Ovary (tissue), 7 donors: ENCODE measurements at regions not wholly inside any gene's neighbourhood (a gene's known extent, or its start where the extent isn't known, plus 50 kb on each side); places are given as distances from the start of the nearest gene placed in this dataset.
"Not testable (repeated sequence)": the region's sequence is repeated elsewhere in the genome, so short reads cannot be mapped to it uniquely, and the experiment has no call there.

Experiments used
- DNase-seq, 5 donors: peaks; one replicate each; pipeline ENCODE4 v3.0.0-alpha.2; 2019 to 2020
- H3K27ac ChIP-seq, 2 donors: fragments of 200-600 bp; one replicate each; pipeline versions ENCODE4 v1.5.1 to v1.8.0; 2019 to 2022
- H3K27me3 ChIP-seq: fragments of 200-600 bp; one replicate; pipeline ENCODE4 v1.8.0; 2022
- H3K36me3 ChIP-seq: fragments of 200-600 bp; sonication (generic); one replicate; pipeline ENCODE4 v1.5.1; 2019
- H3K4me1 ChIP-seq: one replicate; pipeline ENCODE4 v1.8.1; 2013; ENCODE audit warnings: mild to moderate bottlenecking, moderate library complexity; ENCODE audit not compliant: insufficient read depth
- H3K4me3 ChIP-seq: fragments of 200-600 bp; sonication (generic); one replicate; pipeline ENCODE4 v1.5.1; 2017
- H3K9me3 ChIP-seq, 2 donors: fragments of 200-600 bp in 1 of 2; sonication (generic) in 1 of 2; one replicate each; pipeline versions ENCODE4 v1.5.1 to v1.8.1; 2013 to 2019; ENCODE audit warnings: mild to moderate bottlenecking in 1 of 2, moderate library complexity in 1 of 2
- CTCF ChIP-seq, 3 donors: fragments of 450-650 bp in 2 of 3; fragments of 200-600 bp in 1 of 3; IDR thresholded peaks; one replicate each; pipeline versions ENCODE4 v1.5.1 to v1.8.0; 2016 to 2022; ENCODE audit warnings: antibody characterized with exemption in 3 of 3, mild to moderate bottlenecking in 1 of 3
- EP300 ChIP-seq: sonication (generic); formaldehyde crosslinking; IDR thresholded peaks from one replicate; pipeline ENCODE4 v1.6.1; 2017; ENCODE audit warnings: antibody characterized with exemption
- POLR2A ChIP-seq: fragments of 450-650 bp; IDR thresholded peaks from one replicate; pipeline ENCODE4 v1.6.1; 2017; ENCODE audit warnings: antibody characterized with exemption, mild to moderate bottlenecking, moderate library complexity
- WGBS, 3 donors: extraction: QIAGEN DNeasy Blood & Tissue Kit in 1 of 3; methylation state at CpG; one replicate each; pipeline versions ENCODE4 v1.1.5 to v1.1.7; 2013 to 2017; 5-methylcytosine and 5-hydroxymethylcytosine counted together
- intact Hi-C, 4 donors: fragments of 100-400 bp; cut with DNase I; formaldehyde crosslinking; loops; one replicate each; pipeline versions ENCODE4 v1.11.0 to v1.15.1; 2022 to 2023
- donor health status: DM: no; HTN: no; CAD: no; lungs with moderate emphysema.
- donor health status: DM: no; HTN: no; CAD: no.
- donor health status: Bipolar disorder and iron deficiency.
- donor health status: DM: no; HTN: no; CAD: no.
- donor health status: DM: yes; HTN: yes; CAD: no.

GRCh38 chr13:18739310-18739709, 442.3 kb downstream of the TUBA3C start:
- H3K4me3 ChIP-seq, result no peak overlapping the region
- no peaks in the 10 kb centered on the region for H3K9me3 ChIP-seq
- H3K27me3 ChIP-seq, result no peaks in the 10 kb centered on the region
- intact Hi-C loops, result no loop called here
- no peak overlapping the region for H3K27ac ChIP-seq
- H3K4me1 ChIP-seq, result no peaks in the 10 kb centered on the region
- WGBS, 3 donors, result 72 to 79% (median 73%) methylated on average over 2 of the region's 2 CpGs
- DNase-seq, result no peak
- H3K36me3 ChIP-seq, result no peaks in the 10 kb centered on the region
- TF ChIP-seq POLR2A (no peak), CTCF (IDR thresholded peaks at IDR 0.05) (no peak)

GRCh38 chr13:18738086-18738485, 443.5 kb downstream of the TUBA3C start:
- intact Hi-C loops, H3K4me3 ChIP-seq, H3K9me3 ChIP-seq, H3K27me3 ChIP-seq, H3K27ac ChIP-seq, H3K36me3 ChIP-seq, DNase-seq, H3K4me1 ChIP-seq: not testable (repeated sequence)
- 55 to 71% (median 59%) methylated on average over 4 of the region's 4 CpGs for WGBS, 3 donors

- intact Hi-C loops, H3K36me3 ChIP-seq, DNase-seq, H3K27ac ChIP-seq, H3K27me3 ChIP-seq, H3K4me3 ChIP-seq, H3K9me3 ChIP-seq, H3K4me1 ChIP-seq: not testable (repeated sequence)
- 86 to 91% (median 88%) methylated on average over 17 of the region's 17 CpGs for WGBS, 3 donors
These were observed 454.5 kb downstream of the TUBA3C start for GRCh38 chr13:18727138-18727537.

GRCh38 chr13:18726524-18726923, 455.1 kb downstream of the TUBA3C start:
- H3K4me3 ChIP-seq, H3K36me3 ChIP-seq, H3K27me3 ChIP-seq, intact Hi-C loops, H3K27ac ChIP-seq, H3K9me3 ChIP-seq, H3K4me1 ChIP-seq, DNase-seq: not testable (repeated sequence)
- 83 to 90% (median 85%) methylated on average over 17 of the region's 17 CpGs for WGBS, 3 donors

- H3K27ac ChIP-seq, H3K4me1 ChIP-seq, H3K4me3 ChIP-seq, H3K27me3 ChIP-seq, DNase-seq, intact Hi-C loops, H3K9me3 ChIP-seq, H3K36me3 ChIP-seq: not testable (repeated sequence)
- WGBS, 3 donors, result 49 to 64% (median 58%) methylated on average over 10 to 18 of the region's 27 CpGs
These were observed 456.3 kb downstream of the TUBA3C start for GRCh38 chr13:18725242-18725822.

- no peaks in the 10 kb centered on the region for H3K4me1 ChIP-seq
- 49 to 70% (median 55%) methylated on average over 4 of the region's 4 CpGs for WGBS, 3 donors
- H3K27ac ChIP-seq, result no peak overlapping the region
- no peaks in the 10 kb centered on the region for H3K9me3 ChIP-seq
- no peaks in the 10 kb centered on the region for H3K36me3 ChIP-seq
- H3K4me3 ChIP-seq, result no peak overlapping the region
- DNase-seq, result no peak
- intact Hi-C loops, result no loop called here
- H3K27me3 ChIP-seq, result no peaks in the 10 kb centered on the region
- TF ChIP-seq POLR2A (no peak), CTCF (IDR thresholded peaks at IDR 0.05) (no peak), EP300 (no peak)
These were observed 466.7 kb downstream of the TUBA3C start for GRCh38 chr13:18714889-18715288.

GRCh38 chr13:18710673-18711072, 471.0 kb downstream of the TUBA3C start:
- H3K4me3 ChIP-seq, H3K27ac ChIP-seq, H3K4me1 ChIP-seq, DNase-seq, intact Hi-C loops, H3K36me3 ChIP-seq, H3K9me3 ChIP-seq, H3K27me3 ChIP-seq: not testable (repeated sequence)

GRCh38 chr13:18706538-18706937, 475.1 kb downstream of the TUBA3C start:
- H3K27me3 ChIP-seq, H3K27ac ChIP-seq, DNase-seq, intact Hi-C loops, H3K4me3 ChIP-seq, H3K4me1 ChIP-seq, H3K9me3 ChIP-seq, H3K36me3 ChIP-seq: not testable (repeated sequence)
- 39 to 53% (median 44%) methylated on average over 4 of the region's 4 CpGs for WGBS, 3 donors

GRCh38 chr13:18702464-18703247, 479.0 kb downstream of the TUBA3C start:
- 59 to 66% (median 61%) methylated on average over 8 of the region's 8 CpGs for WGBS, 3 donors
- H3K4me3 ChIP-seq, intact Hi-C loops, H3K9me3 ChIP-seq, H3K4me1 ChIP-seq, H3K36me3 ChIP-seq, H3K27me3 ChIP-seq, H3K27ac ChIP-seq, DNase-seq: not testable (repeated sequence)

GRCh38 chr13:18698332-18698731, 483.3 kb downstream of the TUBA3C start:
- H3K36me3 ChIP-seq, H3K4me1 ChIP-seq, H3K4me3 ChIP-seq, H3K27ac ChIP-seq, intact Hi-C loops, DNase-seq, H3K9me3 ChIP-seq, H3K27me3 ChIP-seq: not testable (repeated sequence)
- 40 to 50% (median 46%) methylated on average over 3 of the region's 3 CpGs for WGBS, 3 donors
